ENCODE measurements at regions not wholly inside any gene's neighbourhood (a gene's known extent, or its start where the extent isn't known, plus 50 kb on each side); places are given as distances from the start of the nearest gene placed in this dataset.

GRCh38 chr10:36185097-36185496 lies 543.0 kb upstream of the FZD8 start:
- no peak for TF ChIP-seq CTCF (IDR thresholded peaks at IDR 0.05; ENCODE audit: insufficient read depth, low read length, poor library complexity, severe bottlenecking)
- Histone ChIP-seq H3K4me3 (replicated peaks; ENCODE audit: low read depth, low read length) (no peak overlapping the region), H3K36me3 (ENCODE audit: control insufficient read depth, insufficient read depth, low read length) (no peaks in the 10 kb centered on the region), H3K27me3 (replicated peaks; ENCODE audit: control insufficient read depth, insufficient read depth, low read length) (no peaks in the 10 kb centered on the region)
- no peak for DNase-seq (ENCODE audit: extremely low read depth, insufficient read length)

DNA sequence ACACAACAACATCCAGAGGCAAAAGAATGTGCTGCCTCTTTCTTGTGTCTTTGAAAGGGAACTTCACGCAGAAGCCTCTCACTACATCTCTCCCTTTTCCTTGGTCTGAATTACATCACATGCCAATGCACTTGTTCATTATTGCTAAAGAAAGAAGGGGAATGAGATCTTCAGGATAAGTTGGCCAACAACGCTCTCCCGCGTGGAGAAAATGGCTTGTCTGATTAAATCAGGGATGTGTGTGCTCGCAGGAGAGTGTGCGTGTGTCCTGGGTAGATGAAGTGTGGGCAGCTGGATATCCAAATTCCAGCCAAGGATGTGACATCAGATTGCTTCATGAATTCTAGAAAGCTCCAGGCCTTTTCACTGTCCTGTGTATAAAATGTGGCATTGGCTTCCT lies 541.6 kb upstream of the FZD8 start:
- DNase-seq (ENCODE audit: extremely low read depth, insufficient read length) = no peak
- no peaks in the 10 kb centered on the region for H3K36me3 ChIP-seq (ENCODE audit: control insufficient read depth, insufficient read depth, low read length)
- no peak for TF ChIP-seq CTCF (IDR thresholded peaks at IDR 0.05; ENCODE audit: insufficient read depth, low read length, poor library complexity, severe bottlenecking)

GRCh38 chr10:36183056-36183455 lies 541.0 kb upstream of the FZD8 start:
- Histone ChIP-seq H3K4me3 (replicated peaks; ENCODE audit: low read depth, low read length) (no peak overlapping the region), H3K27me3 (replicated peaks; ENCODE audit: control insufficient read depth, insufficient read depth, low read length) (no peaks in the 10 kb centered on the region), H3K36me3 (ENCODE audit: control insufficient read depth, insufficient read depth, low read length) (no peaks in the 10 kb centered on the region)
- TF ChIP-seq CTCF (IDR thresholded peaks at IDR 0.05; ENCODE audit: insufficient read depth, low read length, poor library complexity, severe bottlenecking) = no peak
- no peak for DNase-seq (ENCODE audit: extremely low read depth, insufficient read length)

More for the DNA sequence above, 541.6 kb upstream of the FZD8 start:
- Histone ChIP-seq H3K27me3 (replicated peaks; ENCODE audit: control insufficient read depth, insufficient read depth, low read length) (no peaks in the 10 kb centered on the region), H3K4me3 (replicated peaks; ENCODE audit: low read depth, low read length) (no peak overlapping the region)

DNA sequence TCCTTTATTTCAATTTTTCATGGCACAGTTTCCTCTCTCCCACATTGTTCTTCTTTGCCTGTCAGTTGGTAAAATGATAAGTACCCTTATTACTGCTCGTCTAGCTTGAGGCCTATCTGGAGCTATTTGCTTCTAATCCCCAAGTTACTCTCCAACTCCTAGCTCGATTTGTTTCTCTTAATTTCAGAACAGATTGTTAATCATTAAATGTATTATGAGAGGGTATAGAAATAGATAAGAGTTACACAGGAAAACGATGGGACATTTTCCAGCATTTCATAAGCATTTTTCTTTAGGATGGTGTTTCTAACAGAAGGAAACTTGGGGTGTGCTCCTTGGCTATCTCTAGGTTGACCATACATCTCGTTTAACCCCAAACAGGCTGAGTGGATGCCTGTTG lies 540.5 kb upstream of the FZD8 start:
- H3K36me3 ChIP-seq (ENCODE audit: control insufficient read depth, insufficient read depth, low read length) = no peaks in the 10 kb centered on the region
- no peak overlapping the region for H3K4me3 ChIP-seq (replicated peaks; ENCODE audit: low read depth, low read length)
- DNase-seq (ENCODE audit: extremely low read depth, insufficient read length) = no peak
- TF ChIP-seq CTCF (IDR thresholded peaks at IDR 0.05; ENCODE audit: insufficient read depth, low read length, poor library complexity, severe bottlenecking) = no peak
- H3K27me3 ChIP-seq (replicated peaks; ENCODE audit: control insufficient read depth, insufficient read depth, low read length) = no peaks in the 10 kb centered on the region

DNA sequence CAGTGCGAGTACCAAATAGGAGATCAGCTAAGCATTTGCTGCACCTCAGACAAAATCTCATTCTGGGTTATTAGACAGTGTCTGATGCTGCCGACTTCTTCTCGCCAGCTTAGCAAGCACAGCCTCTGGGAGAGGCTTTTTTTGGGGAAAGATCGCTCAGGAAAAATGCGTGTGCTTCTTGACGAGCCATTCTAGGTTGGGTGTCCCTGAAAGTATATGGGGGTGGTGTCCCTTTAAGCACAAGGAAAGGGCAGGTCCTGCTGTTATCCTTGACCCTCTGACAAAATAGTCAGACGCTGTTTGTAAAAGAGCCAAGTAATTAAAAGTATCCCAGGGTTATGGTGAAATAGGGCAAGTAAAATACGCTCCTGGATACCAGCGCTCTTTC lies 540.1 kb upstream of the FZD8 start:
- Histone ChIP-seq H3K27me3 (replicated peaks; ENCODE audit: control insufficient read depth, insufficient read depth, low read length) (no peaks in the 10 kb centered on the region), H3K36me3 (ENCODE audit: control insufficient read depth, insufficient read depth, low read length) (no peaks in the 10 kb centered on the region), H3K4me3 (replicated peaks; ENCODE audit: low read depth, low read length) (no peak overlapping the region)
- no peak for TF ChIP-seq CTCF (IDR thresholded peaks at IDR 0.05; ENCODE audit: insufficient read depth, low read length, poor library complexity, severe bottlenecking)
- DNase-seq (ENCODE audit: extremely low read depth, insufficient read length) = no peak

GRCh38 chr10:36181426-36182178 lies 539.5 kb upstream of the FZD8 start:
- H3K36me3 ChIP-seq (ENCODE audit: control insufficient read depth, insufficient read depth, low read length) = no peaks in the 10 kb centered on the region
- no peak for DNase-seq (ENCODE audit: extremely low read depth, insufficient read length)
- no peaks in the 10 kb centered on the region for H3K27me3 ChIP-seq (replicated peaks; ENCODE audit: control insufficient read depth, insufficient read depth, low read length)
- no peak overlapping the region for H3K4me3 ChIP-seq (replicated peaks; ENCODE audit: low read depth, low read length)
- no peak for TF ChIP-seq CTCF (IDR thresholded peaks at IDR 0.05; ENCODE audit: insufficient read depth, low read length, poor library complexity, severe bottlenecking)
